WTC11 (cell line): ENCODE measurements at regions not wholly inside any gene's neighbourhood (a gene's known extent, or its start where the extent isn't known, plus 50 kb on each side); places are given as distances from the start of the nearest gene placed in this dataset.

Experiments
- TF ChIP-seq, protein P1 (sequence below): fragments of 200-600 bp; IDR thresholded peaks from 2 replicates; pipeline ENCODE4 v1.8.0; 2022; ENCODE audit warnings: antibody characterized with exemption
- TF ChIP-seq, protein P2 (sequence below): sonication (generic); formaldehyde crosslinking; IDR thresholded peaks from 2 replicates; pipeline ENCODE4 v1.8.0; 2023; ENCODE audit warnings: missing genetic modification reagents, mild to moderate bottlenecking, borderline replicate concordance
- TF ChIP-seq, protein P3 (sequence below): sonication (generic); formaldehyde crosslinking; conservative IDR thresholded peaks from 2 replicates; pipeline ENCODE4 v1.8.1; 2022; ENCODE audit warnings: mild to moderate bottlenecking, missing genetic modification reagents
- TF ChIP-seq, protein P4 (sequence below): sonication (generic); formaldehyde crosslinking; IDR thresholded peaks from 2 replicates; pipeline ENCODE4 v1.8.1; 2023; ENCODE audit warnings: mild to moderate bottlenecking, missing genetic modification reagents, moderate library complexity

DNA sequence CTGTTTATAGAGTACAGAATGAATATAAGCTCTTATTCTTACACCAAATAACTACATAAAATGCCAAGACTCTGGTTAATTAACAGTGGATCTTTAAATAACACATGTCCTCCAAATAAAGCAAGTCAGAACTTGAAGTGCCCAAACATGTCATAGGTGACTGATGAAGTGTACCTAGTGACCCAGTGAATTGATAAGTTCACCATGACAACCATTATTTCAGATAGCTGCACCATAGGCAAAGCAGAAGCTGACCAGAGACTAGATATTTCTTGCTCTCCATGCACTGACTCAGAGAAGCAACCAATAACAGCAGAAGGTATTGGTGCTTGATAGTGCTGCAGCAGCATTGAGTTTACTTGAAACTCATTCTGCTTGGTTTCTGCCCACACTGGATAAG lies 192.1 kb downstream of the DUSP10 start:
- TF ChIP-seq, protein P1, sequence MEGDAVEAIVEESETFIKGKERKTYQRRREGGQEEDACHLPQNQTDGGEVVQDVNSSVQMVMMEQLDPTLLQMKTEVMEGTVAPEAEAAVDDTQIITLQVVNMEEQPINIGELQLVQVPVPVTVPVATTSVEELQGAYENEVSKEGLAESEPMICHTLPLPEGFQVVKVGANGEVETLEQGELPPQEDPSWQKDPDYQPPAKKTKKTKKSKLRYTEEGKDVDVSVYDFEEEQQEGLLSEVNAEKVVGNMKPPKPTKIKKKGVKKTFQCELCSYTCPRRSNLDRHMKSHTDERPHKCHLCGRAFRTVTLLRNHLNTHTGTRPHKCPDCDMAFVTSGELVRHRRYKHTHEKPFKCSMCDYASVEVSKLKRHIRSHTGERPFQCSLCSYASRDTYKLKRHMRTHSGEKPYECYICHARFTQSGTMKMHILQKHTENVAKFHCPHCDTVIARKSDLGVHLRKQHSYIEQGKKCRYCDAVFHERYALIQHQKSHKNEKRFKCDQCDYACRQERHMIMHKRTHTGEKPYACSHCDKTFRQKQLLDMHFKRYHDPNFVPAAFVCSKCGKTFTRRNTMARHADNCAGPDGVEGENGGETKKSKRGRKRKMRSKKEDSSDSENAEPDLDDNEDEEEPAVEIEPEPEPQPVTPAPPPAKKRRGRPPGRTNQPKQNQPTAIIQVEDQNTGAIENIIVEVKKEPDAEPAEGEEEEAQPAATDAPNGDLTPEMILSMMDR, result no peak
- TF ChIP-seq, protein P2, sequence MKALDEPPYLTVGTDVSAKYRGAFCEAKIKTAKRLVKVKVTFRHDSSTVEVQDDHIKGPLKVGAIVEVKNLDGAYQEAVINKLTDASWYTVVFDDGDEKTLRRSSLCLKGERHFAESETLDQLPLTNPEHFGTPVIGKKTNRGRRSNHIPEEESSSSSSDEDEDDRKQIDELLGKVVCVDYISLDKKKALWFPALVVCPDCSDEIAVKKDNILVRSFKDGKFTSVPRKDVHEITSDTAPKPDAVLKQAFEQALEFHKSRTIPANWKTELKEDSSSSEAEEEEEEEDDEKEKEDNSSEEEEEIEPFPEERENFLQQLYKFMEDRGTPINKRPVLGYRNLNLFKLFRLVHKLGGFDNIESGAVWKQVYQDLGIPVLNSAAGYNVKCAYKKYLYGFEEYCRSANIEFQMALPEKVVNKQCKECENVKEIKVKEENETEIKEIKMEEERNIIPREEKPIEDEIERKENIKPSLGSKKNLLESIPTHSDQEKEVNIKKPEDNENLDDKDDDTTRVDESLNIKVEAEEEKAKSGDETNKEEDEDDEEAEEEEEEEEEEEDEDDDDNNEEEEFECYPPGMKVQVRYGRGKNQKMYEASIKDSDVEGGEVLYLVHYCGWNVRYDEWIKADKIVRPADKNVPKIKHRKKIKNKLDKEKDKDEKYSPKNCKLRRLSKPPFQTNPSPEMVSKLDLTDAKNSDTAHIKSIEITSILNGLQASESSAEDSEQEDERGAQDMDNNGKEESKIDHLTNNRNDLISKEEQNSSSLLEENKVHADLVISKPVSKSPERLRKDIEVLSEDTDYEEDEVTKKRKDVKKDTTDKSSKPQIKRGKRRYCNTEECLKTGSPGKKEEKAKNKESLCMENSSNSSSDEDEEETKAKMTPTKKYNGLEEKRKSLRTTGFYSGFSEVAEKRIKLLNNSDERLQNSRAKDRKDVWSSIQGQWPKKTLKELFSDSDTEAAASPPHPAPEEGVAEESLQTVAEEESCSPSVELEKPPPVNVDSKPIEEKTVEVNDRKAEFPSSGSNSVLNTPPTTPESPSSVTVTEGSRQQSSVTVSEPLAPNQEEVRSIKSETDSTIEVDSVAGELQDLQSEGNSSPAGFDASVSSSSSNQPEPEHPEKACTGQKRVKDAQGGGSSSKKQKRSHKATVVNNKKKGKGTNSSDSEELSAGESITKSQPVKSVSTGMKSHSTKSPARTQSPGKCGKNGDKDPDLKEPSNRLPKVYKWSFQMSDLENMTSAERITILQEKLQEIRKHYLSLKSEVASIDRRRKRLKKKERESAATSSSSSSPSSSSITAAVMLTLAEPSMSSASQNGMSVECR (CRISPR knock-in tag), result no peak
- TF ChIP-seq, protein P3, sequence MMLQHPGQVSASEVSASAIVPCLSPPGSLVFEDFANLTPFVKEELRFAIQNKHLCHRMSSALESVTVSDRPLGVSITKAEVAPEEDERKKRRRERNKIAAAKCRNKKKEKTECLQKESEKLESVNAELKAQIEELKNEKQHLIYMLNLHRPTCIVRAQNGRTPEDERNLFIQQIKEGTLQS, result no peak
- TF ChIP-seq, protein P4, sequence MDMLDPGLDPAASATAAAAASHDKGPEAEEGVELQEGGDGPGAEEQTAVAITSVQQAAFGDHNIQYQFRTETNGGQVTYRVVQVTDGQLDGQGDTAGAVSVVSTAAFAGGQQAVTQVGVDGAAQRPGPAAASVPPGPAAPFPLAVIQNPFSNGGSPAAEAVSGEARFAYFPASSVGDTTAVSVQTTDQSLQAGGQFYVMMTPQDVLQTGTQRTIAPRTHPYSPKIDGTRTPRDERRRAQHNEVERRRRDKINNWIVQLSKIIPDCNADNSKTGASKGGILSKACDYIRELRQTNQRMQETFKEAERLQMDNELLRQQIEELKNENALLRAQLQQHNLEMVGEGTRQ (CRISPR knock-in tag), result no peak
